ENCODE measurements at regions not wholly inside any gene's neighbourhood (a gene's known extent, or its start where the extent isn't known, plus 50 kb on each side); places are given as distances from the start of the nearest gene placed in this dataset.

GRCh38 chr3:65284961-65285360, 597.2 kb upstream of the ADAMTS9 start (continued):
- TF ChIP-seq, protein P1, sequence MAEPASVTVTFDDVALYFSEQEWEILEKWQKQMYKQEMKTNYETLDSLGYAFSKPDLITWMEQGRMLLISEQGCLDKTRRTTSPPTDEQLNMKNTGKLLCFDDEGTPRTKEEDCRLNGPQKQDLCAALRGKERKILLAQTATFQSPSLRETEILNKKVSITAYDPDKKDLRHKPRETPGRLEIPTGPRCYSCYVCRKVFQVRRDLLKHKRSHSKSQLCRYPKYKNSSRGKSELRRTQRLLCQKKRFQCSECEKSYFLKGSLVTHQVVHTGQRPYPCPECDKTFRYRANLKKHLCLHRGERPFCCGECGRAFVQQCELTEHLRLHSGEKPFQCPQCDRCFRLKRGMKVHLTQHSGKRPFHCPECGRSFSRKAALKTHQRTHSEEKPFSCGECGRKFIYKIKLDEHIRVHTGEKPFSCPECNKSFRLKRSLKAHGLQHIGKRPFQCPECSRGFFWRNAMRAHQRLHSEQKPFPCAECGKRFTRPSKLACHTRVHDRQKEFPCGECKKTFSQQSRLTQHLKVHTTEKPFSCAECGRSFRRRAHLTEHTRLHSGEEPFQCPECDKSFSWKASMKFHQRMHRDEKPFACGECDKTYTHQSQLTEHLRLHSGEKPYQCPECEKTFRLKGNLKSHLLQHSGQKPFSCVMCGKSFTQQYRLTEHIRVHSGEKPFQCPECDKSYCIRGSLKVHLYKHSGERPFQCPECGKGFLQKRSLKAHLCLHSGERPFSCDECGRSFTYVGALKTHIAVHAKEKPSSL (CRISPR knock-in tag; conservative IDR thresholded peaks at IDR 0.05): no peak
- TF ChIP-seq IRF2 (CRISPR knock-in tag; IDR thresholded peaks at IDR 0.05; ENCODE audit: borderline replicate concordance, low read depth) (no peak), PRRX2 (CRISPR knock-in tag; IDR thresholded peaks at IDR 0.05) (no peak), NFYB (CRISPR knock-in tag; conservative IDR thresholded peaks at IDR 0.05; ENCODE audit: low read depth) (no peak), AFF4 (CRISPR knock-in tag; IDR thresholded peaks at IDR 0.05; ENCODE audit: borderline replicate concordance) (no peak), TP53 (CRISPR knock-in tag; IDR thresholded peaks at IDR 0.05) (no peak), OVOL2 (CRISPR knock-in tag; IDR thresholded peaks at IDR 0.05; ENCODE audit: borderline replicate concordance) (no peak), NR1H2 (CRISPR knock-in tag; IDR thresholded peaks at IDR 0.05) (no peak)
- TF ChIP-seq, protein P2, sequence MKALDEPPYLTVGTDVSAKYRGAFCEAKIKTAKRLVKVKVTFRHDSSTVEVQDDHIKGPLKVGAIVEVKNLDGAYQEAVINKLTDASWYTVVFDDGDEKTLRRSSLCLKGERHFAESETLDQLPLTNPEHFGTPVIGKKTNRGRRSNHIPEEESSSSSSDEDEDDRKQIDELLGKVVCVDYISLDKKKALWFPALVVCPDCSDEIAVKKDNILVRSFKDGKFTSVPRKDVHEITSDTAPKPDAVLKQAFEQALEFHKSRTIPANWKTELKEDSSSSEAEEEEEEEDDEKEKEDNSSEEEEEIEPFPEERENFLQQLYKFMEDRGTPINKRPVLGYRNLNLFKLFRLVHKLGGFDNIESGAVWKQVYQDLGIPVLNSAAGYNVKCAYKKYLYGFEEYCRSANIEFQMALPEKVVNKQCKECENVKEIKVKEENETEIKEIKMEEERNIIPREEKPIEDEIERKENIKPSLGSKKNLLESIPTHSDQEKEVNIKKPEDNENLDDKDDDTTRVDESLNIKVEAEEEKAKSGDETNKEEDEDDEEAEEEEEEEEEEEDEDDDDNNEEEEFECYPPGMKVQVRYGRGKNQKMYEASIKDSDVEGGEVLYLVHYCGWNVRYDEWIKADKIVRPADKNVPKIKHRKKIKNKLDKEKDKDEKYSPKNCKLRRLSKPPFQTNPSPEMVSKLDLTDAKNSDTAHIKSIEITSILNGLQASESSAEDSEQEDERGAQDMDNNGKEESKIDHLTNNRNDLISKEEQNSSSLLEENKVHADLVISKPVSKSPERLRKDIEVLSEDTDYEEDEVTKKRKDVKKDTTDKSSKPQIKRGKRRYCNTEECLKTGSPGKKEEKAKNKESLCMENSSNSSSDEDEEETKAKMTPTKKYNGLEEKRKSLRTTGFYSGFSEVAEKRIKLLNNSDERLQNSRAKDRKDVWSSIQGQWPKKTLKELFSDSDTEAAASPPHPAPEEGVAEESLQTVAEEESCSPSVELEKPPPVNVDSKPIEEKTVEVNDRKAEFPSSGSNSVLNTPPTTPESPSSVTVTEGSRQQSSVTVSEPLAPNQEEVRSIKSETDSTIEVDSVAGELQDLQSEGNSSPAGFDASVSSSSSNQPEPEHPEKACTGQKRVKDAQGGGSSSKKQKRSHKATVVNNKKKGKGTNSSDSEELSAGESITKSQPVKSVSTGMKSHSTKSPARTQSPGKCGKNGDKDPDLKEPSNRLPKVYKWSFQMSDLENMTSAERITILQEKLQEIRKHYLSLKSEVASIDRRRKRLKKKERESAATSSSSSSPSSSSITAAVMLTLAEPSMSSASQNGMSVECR (CRISPR knock-in tag; IDR thresholded peaks at IDR 0.05; ENCODE audit: borderline replicate concordance): no peak
- TF ChIP-seq, protein P3, sequence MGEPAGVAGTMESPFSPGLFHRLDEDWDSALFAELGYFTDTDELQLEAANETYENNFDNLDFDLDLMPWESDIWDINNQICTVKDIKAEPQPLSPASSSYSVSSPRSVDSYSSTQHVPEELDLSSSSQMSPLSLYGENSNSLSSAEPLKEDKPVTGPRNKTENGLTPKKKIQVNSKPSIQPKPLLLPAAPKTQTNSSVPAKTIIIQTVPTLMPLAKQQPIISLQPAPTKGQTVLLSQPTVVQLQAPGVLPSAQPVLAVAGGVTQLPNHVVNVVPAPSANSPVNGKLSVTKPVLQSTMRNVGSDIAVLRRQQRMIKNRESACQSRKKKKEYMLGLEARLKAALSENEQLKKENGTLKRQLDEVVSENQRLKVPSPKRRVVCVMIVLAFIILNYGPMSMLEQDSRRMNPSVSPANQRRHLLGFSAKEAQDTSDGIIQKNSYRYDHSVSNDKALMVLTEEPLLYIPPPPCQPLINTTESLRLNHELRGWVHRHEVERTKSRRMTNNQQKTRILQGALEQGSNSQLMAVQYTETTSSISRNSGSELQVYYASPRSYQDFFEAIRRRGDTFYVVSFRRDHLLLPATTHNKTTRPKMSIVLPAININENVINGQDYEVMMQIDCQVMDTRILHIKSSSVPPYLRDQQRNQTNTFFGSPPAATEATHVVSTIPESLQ (CRISPR knock-in tag; IDR thresholded peaks at IDR 0.05): no peak
- TF ChIP-seq, protein P4, sequence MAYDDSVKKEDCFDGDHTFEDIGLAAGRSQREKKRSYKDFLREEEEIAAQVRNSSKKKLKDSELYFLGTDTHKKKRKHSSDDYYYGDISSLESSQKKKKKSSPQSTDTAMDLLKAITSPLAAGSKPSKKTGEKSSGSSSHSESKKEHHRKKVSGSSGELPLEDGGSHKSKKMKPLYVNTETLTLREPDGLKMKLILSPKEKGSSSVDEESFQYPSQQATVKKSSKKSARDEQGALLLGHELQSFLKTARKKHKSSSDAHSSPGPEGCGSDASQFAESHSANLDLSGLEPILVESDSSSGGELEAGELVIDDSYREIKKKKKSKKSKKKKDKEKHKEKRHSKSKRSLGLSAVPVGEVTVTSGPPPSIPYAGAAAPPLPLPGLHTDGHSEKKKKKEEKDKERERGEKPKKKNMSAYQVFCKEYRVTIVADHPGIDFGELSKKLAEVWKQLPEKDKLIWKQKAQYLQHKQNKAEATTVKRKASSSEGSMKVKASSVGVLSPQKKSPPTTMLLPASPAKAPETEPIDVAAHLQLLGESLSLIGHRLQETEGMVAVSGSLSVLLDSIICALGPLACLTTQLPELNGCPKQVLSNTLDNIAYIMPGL (CRISPR knock-in tag; IDR thresholded peaks at IDR 0.05): no peak
- TF ChIP-seq, protein P5, sequence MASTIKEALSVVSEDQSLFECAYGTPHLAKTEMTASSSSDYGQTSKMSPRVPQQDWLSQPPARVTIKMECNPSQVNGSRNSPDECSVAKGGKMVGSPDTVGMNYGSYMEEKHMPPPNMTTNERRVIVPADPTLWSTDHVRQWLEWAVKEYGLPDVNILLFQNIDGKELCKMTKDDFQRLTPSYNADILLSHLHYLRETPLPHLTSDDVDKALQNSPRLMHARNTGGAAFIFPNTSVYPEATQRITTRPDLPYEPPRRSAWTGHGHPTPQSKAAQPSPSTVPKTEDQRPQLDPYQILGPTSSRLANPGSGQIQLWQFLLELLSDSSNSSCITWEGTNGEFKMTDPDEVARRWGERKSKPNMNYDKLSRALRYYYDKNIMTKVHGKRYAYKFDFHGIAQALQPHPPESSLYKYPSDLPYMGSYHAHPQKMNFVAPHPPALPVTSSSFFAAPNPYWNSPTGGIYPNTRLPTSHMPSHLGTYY (CRISPR knock-in tag; IDR thresholded peaks at IDR 0.05): no peak

Data from WTC11 (cell line).